ENCODE measurements at regions not wholly inside any gene's neighbourhood (a gene's known extent, or its start where the extent isn't known, plus 50 kb on each side); places are given as distances from the start of the nearest gene placed in this dataset.

DNA sequence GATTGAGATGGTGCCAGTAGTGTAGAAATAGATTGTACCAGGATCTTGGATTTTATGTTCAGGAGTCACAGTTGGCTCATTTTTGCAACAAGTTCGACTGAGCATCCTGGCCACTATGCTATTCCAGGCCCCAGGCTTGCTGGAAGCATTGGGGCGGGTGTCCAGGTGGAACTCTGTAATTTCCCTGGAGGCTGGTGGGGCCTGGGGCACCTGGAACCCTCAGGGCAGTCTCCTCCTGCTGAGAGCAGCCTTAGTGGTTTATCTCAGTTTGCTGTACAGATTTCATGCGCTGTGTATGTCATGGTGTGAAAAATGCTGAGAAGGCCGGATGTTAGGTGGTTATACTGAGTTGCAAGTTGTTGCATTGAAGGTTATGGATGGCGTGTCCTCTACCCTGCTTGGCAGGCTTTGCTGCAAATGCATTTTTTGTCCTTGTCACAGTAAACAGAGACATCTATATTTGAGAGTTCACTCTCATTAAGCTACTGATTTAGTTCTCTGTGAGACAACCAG, 135.1 kb upstream of the MYLIP start:
- DNase-seq: no peak

DNA sequence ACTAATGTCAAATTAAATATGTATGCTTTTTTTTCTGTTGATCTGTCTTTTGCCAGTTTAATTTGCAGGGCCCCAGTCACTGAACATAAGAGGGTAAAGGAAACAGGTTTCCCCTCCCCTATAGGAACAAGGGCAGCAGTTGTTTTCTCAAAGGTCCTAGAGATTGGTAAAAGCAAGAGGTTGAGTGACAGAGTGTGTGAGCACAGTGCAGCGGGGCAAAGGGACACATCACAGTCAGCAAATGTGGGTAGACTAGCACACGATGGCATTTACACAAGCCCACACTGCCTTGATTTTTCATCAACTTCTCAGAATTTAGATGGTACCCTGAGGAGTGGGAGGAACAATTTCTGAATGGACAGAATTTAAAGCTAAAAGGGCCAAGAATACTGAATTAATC, 138.7 kb upstream of the MYLIP start:
- no peak for DNase-seq

DNA sequence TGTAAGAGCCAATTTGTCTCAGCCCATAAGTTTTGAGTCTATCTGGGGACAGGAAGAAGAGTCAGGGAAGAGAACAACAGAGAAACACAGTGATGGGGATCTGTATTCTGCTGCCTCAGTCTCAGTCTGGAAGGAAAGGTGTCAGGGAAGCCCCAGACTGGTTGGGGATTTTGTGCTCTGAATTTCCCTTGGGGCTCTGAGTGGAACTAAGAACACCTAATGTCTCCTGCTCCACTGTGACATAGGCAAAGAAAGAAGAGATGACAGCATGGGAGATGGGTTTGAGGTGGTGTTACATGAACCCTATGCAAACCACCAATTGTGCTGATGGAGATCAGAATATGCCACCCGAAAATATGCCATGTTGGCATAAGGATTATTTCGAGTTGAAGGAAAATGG, 139.5 kb upstream of the MYLIP start:
- DNase-seq: no peak

DNA sequence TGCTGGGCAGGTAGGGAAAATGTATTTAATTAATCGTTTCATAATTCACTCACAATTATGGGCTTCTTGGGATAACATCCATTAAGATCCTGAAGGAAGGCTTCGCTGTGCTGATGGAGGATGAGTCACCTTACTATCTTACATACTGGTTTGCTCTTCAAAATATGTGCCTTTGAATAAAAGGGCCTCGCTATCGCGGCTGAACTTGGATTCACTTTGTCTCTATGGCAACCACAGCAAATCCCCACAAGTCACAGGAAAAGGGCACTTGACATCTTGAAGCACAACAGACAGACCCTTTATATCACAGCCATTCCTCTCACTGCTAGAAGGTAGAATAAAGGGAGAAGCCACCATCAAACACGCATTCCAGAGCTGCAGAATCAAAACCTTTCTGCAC, 141.3 kb upstream of the MYLIP start:
- DNase-seq: no peak

DNA sequence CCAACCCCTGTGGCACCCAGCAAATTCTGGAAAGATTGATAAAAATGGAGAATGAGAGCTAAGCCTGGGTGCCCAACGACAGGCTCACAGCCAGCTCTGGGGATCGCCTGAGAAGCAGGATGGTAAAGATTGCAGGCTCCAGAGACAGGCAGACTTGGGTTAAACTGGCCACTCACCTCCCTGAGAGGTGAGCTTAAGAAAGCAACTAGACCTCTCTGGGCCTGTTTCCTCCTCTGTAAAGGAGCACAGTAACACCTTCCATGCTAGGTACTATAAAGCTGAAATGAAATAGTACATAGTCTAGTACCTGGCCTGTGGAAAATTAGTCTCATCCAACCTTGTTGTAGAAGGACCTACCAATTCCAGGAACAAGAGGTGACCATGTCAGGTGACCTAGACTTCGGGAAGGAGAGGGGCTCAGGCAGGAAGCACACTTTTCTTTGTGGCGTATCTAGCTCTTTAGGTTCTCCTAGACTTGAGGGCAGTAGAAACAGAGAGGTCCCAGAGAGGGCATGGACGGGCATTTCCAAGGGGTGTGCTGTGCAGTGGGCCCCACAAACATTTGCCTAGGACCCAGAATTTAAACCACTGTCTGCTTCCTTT, 142.8 kb upstream of the MYLIP start:
- no peak for DNase-seq

DNA sequence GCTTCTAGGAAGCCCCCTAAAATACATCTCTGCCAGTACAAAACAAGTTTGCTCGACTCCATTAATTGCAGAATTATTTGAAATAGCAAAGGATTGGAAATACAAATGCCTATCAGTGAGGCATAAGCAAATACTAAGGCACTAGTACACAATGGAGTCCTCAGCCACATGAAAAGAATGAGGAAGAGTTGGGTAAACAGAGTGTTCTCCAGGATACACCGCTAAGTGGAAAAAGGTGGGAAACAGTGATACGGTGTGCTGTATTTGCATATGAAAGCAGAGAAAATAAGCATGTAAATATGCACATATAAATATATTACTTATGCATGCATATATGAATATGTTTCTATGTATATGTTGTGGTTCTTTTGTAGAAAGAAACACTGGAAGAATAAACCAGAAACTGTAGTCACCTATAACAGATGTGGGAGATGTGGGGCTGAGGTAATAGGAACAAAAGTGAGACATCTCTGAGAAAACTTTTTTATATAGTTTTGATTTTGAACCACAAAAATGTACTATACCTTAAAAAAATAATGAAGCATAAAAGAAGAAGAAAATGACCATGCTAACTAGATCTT, 143.4 kb upstream of the MYLIP start:
- no peak for DNase-seq

DNA sequence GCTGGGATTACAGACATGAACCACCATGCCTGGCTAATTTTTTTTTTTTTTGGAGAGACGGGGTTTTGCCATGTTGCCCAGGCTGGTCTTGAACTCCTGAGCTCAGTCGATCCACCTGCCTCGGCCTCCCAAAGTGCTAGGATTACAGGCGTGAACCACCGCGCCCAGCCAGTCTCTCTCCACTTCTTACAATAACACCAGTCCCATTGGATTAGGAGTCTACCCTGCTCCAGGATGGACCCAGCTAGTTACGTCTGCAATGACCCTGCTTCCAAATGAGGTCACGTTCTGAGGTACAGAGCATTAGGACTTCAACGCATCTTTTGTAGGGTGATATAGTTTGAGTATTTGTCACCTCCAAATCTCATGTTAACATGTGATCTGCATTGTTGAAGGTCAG, 146.9 kb upstream of the MYLIP start:
- DNase-seq: no peak

DNA sequence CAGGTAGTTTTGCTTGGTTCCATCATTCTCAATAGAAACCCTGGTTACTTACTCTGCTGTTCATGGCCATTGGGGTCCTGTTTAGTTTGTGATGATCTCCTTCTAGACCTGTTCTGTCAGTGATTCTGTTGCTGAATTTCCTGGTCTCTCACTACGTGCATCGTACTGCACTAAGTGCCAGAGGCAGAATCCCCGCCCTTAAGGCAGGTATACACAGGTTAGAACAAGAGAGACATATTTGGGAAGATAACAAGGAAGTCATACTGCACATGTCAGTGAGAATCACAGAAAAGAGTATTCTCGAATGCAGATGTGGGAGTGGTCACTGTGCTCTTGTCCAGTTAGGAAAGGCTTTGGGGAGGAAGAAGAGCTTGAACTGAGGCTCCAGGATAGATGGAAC, 148.1 kb upstream of the MYLIP start:
- no peak for DNase-seq

DNA sequence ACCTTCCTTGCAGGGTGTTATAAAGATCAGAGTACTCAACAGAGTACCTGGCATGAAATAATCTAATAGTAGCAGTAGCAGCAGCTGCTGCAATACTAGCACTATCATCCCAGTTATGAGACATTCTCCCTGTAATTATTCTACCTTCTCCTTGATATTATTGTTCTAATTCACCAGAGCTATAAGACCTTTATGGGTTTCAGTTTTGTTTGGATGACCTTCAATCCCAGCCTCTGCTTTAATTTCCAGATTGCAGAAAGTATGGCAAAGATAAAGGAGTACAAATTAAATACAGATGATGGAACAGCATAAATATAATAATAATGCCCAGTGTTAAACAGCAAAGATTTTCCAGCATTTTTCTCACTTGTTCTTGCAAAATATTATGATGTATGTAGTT, 150.5 kb upstream of the MYLIP start:
- no peak for DNase-seq

DNA sequence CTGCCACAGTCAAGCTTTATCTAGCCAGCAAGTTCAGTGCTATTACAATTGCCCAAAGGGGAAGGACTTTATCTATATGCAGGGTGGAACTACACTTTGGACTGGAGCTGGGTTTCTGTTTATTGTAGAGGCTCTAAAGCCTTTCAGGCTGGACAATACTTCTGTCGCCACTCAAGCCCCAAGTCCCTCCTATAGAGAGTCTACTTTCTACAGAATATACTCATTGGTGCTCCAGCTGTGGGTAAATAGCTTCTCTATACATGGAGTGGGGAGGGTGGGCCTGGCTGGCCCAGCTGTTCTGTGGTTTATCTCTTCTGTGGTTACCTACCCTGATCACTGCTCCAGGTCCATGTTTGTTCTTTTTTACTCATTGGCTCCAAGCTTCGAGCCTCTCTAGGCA, 151.8 kb upstream of the MYLIP start:
- DNase-seq: no peak

DNA sequence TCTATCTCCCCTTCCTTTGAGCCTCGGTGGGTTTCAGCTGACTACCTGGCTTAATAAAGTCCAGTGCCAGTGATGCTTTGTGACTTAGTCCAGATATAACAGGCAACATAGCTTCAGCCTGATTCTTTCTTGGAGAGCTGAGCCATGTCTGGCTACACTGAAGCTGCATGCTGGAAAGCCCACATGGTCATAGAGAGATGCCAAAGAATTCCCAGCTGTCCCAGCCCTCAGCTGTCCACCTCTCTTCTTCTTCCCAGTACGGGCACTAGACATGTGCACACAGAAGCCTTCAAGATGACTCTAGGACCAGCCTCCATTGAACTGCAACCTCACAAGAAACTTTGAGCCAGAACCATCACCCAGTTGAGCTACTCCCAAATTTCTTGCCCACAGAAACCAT, 154.1 kb upstream of the MYLIP start:
- no peak for DNase-seq

DNA sequence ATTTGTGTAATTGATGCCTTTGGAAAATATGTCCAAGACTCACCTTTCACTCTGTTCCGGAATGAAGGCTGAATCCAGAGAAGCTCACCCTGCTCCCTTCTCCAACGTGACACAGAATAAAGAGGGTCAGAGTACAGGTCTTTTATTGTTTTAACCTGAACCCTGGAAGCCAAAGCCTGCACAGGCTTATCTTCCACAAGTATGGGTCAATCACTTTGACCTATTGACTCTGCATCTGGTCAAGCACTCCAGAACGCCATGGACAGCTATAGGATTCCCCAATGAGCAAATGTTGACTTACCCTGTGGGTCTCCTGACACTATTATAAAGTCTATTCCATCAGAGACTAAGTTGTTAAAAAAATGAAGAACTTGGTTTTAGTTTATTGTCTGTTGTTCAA, 158.4 kb upstream of the MYLIP start:
- DNase-seq: no peak

DNA sequence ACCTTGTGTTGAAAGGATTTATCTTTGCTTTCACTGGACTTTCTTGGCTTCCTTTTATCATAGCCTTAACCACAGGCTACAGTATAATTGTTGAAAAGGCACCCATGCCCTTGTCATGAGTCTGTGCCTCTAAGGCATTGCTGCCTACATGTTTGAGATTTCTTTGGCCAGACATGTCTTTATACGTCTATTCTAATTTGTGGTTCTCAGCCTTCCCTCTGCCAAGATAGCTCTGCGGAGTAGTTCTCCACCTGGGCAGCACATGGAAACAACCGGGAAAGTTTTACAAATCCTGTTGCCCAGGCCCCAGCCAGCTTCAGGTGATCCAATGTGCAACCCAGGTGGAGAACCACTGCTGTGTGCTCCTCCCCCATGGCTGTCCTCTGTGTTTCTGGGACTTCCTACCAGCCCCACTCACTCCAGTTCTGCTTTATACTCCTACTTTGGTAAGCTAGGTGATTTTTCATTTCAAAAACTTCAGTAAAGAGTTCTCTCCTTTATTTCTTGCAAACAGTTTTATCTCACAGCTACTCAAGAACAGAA, 159.6 kb upstream of the MYLIP start:
- no peak for DNase-seq

DNA sequence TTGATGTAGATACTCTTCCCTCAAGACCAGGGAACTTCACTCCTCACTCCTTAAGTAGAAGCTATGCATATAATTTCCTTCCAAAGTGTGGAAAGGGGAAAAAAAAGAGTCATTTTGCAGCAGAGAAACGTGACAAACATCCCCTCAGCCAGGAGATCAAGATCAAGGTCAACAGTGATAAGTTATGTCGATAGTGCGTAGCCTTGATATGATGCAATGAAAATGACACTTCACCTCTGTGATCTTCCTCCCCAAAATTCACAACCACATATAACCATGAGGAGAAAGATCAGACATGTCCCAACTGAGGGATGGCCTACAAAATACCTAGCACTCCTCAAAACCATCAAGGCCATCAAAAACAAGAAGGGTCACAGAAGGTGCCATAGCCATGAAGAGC, 160.4 kb upstream of the MYLIP start:
- no peak for DNase-seq

DNA sequence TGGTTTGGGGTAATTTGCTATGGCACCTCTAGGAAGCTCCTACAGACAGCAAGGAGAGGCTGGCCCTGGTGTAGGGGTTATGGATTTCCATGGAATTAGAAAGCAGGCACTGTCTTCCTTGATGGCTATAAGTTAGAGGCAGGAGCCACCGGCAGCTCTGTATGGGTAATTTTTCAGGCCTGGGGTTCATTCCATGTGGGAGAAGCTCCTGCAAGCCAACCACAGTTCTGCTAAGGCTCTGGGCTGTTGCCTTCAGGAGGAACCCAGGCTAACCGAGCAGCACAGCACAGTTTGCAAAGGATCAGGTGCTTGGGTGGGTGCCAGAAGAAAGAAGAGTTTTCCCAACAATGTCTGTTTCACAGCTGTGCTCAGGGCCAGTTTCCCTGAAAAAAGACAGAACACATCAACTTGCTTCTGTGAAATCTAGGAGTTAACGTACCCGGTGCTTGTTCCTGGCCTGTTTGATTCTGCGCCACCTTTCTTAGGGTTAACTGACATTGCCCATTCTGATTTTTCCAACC, 162.8 kb upstream of the MYLIP start:
- no peak for DNase-seq

DNA sequence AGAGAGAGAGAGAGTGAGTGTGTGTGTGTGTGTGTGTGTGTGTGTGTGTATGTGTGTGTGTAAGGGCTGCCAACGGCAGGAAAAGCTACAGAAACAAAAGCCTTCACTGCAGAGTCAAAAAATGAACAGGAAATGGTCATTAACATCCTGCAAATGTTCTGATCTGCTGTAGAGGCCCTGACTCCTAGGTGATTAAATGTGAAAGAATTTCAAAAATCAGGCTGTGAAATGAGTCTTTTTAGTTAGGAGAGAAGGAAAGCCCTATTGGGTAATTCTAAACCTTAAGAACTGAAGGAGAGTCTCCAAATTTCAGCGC, 166.5 kb upstream of the MYLIP start:
- no peak for DNase-seq

DNA sequence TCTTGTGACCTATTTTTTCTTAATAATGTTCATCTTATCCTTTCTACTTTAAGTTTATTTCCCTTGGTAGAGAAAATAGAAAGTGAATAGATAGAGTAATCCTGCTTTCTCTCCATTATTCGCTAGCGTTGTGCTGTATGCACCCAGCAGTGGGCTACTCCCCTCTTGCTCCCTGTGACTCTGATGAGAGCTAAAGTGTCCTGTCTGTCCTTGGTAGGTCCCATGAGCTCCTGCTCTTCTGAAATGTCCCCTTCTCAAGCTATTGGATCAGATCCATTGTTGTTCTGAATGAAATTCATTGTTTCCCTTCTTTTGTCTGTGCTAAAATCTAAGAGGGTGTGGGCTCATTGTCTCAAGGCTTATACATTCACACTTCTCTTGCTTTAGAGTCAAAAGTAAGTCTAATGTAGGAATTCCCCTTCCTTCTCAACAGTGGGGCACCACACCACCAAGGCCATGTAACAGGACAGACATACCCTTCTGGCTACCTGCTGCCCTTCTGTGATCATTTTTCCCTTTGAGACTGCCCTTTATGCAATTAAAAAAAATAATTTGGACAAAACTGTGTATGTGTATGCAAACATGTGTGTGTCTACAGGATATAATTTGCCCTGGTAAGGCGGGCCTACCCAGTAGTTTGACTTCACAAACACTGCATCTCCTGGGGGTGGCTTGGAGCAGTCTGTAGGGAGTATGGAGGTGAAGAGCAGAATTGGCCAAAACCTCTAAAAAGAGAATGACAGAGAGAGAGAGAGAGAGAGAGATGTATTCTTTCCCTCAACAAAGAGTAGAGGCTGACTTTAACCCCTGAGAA, 167.0 kb upstream of the MYLIP start:
- DNase-seq: no peak

DNA sequence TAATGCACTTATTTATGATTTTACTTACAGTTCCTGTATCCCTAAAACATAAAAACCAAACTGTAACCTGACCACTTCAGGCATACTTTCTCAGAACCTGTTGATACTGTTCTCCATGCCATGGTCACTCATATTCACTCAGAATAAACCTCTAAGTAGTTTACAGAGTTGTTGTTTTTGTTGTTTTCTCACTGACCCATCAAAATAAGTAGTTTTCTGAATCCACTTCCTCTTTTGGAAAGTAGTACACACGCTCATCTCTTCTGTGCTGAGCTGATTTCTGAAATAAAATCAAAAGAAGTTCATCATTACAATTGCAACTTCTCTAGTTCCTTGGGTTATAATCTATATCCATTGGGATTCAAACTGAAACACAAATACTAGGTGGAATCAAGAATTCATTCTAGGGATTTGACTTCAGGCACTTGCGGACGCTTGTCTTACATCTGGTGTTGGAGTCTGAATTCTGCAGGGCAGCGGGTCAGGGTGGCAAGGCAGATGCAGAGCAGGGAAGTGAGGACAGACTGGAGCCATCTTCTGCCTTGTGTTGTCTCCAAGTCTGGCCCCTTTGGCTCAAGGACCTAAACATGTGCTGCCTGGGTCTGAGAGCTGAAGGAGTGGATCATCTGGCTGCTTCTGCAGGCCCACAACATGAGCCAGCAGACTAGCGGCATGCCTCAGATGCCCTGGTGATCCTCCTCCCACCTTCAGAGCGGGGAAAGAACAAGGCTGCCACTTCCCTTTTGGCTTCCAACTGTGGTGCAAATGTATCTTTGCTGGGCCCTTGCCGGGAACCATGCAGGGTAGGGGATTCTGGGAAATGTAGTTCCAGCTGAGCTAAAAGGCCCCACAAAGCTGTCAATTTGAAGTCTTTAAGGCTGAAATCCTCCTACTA, 167.9 kb upstream of the MYLIP start:
- DNase-seq: no peak

DNA sequence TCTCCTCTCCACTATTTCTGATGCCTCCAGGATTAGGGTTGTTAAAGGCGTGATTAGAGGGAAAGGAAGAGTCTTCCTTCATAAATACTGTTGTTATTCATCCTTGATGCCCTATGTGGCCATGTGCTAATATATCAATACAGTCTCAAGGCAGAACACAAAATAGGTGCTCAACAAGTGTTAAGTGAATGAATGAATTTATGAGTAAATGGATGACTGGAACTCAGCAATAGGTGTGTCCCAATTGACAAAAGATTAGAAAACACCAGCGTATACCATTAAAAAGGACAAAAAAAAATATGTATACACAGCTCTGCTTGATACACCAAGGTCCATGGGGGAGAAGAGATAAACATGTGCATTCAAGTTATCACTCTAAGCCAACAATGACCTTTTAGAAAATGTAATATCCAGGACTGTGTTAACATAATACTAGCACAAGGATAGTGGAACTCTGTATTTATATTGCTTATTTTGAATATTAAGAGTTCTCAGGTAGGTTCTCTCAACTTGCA, 171.2 kb upstream of the MYLIP start:
- no peak for DNase-seq

DNA sequence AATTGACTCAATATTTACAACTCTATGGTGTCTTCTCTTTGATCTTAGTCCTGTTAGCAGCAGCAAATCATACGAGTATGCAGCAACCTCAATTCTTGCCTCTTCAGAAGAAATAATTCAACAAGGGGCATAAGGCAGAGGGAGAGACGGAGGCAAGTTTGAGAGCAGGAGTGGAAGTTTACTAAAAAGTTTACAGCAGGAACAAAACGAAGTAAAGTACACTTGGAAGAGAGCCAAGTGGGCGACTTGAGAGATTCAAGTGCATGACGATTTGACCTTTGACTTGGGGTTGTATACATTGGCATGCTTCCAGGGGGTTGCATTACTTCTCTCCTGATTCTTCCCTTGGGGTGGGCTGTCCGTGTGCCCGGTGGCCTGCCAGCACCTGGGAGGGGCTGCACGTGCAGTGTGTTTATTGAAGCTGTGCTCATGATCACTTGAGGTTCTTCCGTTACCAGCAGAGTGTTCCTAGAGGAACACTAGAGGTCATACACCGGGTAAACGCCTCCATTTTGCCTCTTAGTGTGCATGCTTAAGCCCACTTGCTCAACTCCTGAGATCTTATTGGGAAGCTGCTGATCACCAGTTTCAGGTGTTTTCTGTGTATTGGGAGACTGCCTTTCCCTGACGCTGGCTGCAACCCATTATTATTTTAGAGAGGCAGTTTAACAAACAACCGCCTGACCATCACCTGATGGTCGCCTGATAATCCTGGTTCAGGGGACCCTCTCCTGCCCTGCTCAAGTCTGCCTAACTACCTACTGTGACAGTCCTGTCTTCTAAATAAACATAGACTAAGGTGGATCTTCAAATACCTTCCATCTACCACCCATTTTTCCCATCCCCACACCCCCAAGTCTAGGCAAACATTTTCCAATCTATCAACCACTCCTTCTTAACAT, 172.4 kb upstream of the MYLIP start:
- DNase-seq: no peak

DNA sequence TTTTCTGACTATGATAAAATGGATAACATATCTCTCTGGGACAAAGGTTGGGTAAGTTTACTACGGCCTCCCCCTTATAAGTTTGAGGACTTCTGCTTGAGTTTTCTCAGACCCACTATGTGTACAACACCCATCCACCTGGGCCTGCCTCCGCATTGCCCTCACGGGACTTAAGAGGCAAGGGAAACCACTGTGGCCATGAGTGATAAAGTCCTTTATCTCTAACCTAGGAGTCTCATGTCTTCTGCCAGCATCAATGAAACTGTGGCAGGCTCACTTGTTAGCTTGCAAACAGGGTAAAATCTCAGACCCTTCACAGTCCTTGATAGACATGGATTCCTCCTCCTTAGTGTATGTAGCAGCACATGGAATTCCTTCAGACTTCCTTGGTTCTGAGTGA, 173.4 kb upstream of the MYLIP start:
- no peak for DNase-seq

Measured in NCI-H1694 (cell line).